ENCODE measurements at regions not wholly inside any gene's neighbourhood (a gene's known extent, or its start where the extent isn't known, plus 50 kb on each side); places are given as distances from the start of the nearest gene placed in this dataset.

GRCh38 chr9:30036558-30036957 lies 2347.9 kb upstream of the ACO1 start:
- TF ChIP-seq, protein P1, sequence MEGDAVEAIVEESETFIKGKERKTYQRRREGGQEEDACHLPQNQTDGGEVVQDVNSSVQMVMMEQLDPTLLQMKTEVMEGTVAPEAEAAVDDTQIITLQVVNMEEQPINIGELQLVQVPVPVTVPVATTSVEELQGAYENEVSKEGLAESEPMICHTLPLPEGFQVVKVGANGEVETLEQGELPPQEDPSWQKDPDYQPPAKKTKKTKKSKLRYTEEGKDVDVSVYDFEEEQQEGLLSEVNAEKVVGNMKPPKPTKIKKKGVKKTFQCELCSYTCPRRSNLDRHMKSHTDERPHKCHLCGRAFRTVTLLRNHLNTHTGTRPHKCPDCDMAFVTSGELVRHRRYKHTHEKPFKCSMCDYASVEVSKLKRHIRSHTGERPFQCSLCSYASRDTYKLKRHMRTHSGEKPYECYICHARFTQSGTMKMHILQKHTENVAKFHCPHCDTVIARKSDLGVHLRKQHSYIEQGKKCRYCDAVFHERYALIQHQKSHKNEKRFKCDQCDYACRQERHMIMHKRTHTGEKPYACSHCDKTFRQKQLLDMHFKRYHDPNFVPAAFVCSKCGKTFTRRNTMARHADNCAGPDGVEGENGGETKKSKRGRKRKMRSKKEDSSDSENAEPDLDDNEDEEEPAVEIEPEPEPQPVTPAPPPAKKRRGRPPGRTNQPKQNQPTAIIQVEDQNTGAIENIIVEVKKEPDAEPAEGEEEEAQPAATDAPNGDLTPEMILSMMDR (IDR thresholded peaks at IDR 0.05), result no peak
- TF ChIP-seq POLR2A (IDR thresholded peaks at IDR 0.05), result no peak

Measured in right lobe of liver (tissue), 4 donors.